HUES6 (cell line): ENCODE measurements at regions not wholly inside any gene's neighbourhood (a gene's known extent, or its start where the extent isn't known, plus 50 kb on each side); places are given as distances from the start of the nearest gene placed in this dataset.
"Not testable (repeated sequence)": the region's sequence is repeated elsewhere in the genome, so short reads cannot be mapped to it uniquely, and the experiment has no call there.

Experiments used
- H3K27ac ChIP-seq: 2 replicates; pipeline ENCODE4 v1.7.0; 2013; ENCODE audit warnings: low read depth, mild to moderate bottlenecking, low read length, inconsistent platforms
- H3K27me3 ChIP-seq: 2 replicates; pipeline ENCODE4 v1.6.1; 2013; ENCODE audit warnings: low read length; ENCODE audit not compliant: control insufficient read depth, insufficient read depth
- H3K36me3 ChIP-seq: 2 replicates; pipeline ENCODE4 v1.6.1; 2013; ENCODE audit warnings: low read length; ENCODE audit not compliant: control insufficient read depth, insufficient read depth
- H3K4me1 ChIP-seq: 2 replicates; pipeline ENCODE4 v1.6.1; 2013; ENCODE audit warnings: low read length; ENCODE audit not compliant: control insufficient read depth, insufficient read depth
- H3K4me3 ChIP-seq: 2 replicates; pipeline ENCODE4 v1.5.1; 2013; ENCODE audit warnings: low read depth, low read length
- H3K9ac ChIP-seq: one replicate; pipeline ENCODE4 v1.6.1; 2013; ENCODE audit warnings: mild to moderate bottlenecking, low read length
- H3K9me3 ChIP-seq: 2 replicates; pipeline ENCODE4 v1.6.1; 2013; ENCODE audit warnings: low read depth, low read length; ENCODE audit not compliant: control insufficient read depth, insufficient read depth

DNA sequence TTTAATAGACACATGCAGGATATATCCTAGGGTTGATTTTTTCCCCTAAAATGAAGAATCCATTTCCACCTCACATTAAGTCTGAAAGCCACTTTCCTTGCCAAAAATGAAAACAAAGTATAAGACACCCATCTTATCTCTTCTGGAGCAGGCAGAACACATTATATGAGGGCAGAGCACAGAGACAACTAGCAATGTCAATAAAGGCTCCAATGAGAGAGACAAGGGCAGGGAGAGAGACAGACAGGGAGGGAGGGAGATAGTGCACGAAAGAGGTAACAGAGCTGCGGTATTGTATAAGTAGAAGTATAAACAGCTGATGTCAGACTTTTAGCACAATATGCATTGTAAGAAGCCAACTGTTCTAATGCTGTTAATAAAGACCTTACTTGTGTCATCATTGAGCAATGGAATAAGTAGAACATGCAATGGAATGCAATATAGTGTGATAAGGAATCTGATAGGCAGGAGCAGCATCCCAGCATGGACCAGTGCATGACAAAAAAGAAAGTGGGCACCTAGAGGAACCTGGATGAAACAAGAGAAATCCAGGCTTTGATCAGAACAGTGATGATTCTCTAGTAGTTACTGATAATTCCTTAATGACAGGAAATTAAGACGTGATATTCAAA is 150.6 kb upstream of the TCF4 start:
- Histone ChIP-seq H3K4me3 (no peak overlapping the region), H3K9ac (no peak overlapping the region), H3K4me1 (no peaks in the 10 kb centered on the region), H3K9me3 (no peaks in the 10 kb centered on the region), H3K27ac (no peak overlapping the region), H3K27me3 (no peaks in the 10 kb centered on the region), H3K36me3 (no peaks in the 10 kb centered on the region)

DNA sequence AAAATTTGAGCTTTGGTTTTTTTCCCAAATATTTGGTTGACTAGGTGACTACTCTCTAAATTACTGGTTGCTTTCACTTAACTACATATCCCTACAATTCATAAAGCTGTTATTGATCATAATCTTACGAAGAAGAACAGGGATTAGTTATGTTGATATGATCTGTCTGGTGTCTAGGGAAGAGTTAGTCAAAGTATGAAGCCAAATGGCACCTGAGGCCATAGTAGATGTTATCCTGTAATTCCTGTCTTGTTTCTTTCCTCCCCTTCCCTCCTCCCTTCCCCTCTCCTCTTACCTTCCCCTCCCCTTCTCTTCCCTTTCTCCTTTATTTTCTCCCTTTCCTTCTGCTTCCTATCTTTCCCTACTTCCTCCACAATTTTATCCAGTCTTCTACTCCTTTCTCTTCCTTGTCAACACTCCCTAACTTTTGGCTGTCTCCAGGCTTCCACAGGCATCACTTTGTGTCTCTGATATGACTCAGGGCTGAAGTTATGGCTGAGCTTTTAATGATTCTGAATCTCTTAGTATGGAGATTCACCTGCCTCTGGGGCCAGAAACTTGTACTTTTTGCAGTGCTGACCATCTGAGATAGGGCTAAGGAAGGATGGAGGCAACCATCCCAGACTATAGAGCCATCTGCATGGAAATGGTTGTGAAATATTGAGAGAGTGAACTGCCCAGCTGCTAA is 149.9 kb upstream of the TCF4 start:
- no peak overlapping the region for H3K4me3 ChIP-seq
- no peak overlapping the region for H3K27ac ChIP-seq
- no peaks in the 10 kb centered on the region for H3K27me3 ChIP-seq
- H3K9me3 ChIP-seq: no peaks in the 10 kb centered on the region
- H3K36me3 ChIP-seq: no peaks in the 10 kb centered on the region
- no peak overlapping the region for H3K9ac ChIP-seq
- no peaks in the 10 kb centered on the region for H3K4me1 ChIP-seq

DNA sequence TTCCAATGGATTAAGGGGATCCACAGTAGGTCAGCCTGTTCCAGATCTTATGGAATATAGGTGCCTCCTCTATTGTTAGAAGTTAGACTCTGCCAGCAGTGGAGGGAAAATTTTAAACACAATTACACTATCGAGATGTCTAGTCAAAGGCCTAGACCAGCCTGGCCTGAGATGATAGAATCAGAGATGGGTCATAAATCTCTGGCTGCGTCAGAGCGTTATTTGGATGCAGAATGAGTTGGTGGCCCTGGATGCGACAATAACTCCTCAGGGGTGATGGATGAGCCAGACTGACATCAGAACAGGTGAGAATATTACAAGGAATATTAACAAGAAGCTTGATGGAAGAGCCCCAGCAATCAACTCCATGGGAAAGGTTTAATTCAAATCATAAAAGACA is 149.3 kb upstream of the TCF4 start:
- no peaks in the 10 kb centered on the region for H3K36me3 ChIP-seq
- no peak overlapping the region for H3K9ac ChIP-seq
- H3K27me3 ChIP-seq: no peaks in the 10 kb centered on the region
- H3K27ac ChIP-seq: no peak overlapping the region
- no peak overlapping the region for H3K4me3 ChIP-seq
- H3K9me3 ChIP-seq: no peaks in the 10 kb centered on the region
- H3K4me1 ChIP-seq: peaks cover 2% of the 10 kb centered on the region; the same call in 1 of the 2 replicates

DNA sequence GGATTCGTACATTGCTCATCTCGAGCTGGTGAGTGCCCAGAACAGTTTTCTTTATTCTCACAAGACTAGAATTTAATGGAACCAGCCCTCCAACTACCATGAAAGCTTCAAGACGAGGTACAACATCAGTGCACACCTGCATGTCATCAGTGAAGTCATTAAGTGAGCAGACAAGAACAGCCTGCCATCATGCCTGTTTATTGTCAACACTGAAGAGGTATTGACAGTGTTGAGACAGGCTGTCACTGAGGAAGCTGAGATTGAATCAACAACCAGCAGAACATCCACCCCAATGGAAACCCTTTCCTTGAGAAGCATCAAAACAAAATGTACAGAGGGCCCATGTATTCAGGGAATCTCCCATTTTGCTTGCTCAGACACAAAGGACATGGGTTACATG is 148.0 kb upstream of the TCF4 start:
- H3K27ac ChIP-seq: no peak overlapping the region
- H3K9me3 ChIP-seq: no peaks in the 10 kb centered on the region

DNA sequence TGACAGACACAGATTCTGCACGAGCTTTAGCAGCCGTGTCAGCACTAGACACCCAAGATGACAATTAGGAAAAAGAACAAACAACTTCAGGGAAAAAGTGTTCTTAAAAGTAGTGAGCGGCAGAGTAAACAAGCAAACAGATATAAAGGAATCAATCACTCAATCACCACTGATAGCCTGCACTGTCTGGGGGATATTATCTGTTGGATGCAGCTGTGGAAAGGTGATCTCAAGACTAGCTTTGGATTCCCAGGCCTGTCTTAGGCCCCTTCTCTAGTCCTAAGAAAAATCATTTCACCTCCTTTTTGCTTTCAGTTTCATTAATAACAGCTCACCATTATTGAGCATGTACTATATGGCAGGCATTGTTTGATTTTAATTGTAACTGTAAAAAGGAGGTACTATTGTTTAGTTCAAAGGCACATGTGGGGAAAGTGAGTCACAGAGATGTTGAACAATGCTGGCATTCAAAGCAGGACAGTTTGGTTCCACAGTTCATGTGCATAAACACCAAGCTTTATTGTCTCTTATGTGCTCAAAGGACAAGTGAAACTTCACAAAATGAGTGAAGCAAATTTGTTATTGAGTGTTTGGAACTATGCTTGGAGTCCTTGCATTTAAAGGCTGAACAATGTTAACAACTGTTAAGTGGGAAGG is 147.3 kb upstream of the TCF4 start:
- Histone ChIP-seq H3K4me1 (peaks cover 3% of the 10 kb centered on the region; the same call in 1 of the 2 replicates), H3K27me3 (no peaks in the 10 kb centered on the region), H3K4me3 (no peak overlapping the region), H3K27ac (no peak overlapping the region), H3K36me3 (no peaks in the 10 kb centered on the region), H3K9me3 (no peaks in the 10 kb centered on the region), H3K9ac (no peak overlapping the region)

More for the DNA sequence above, 148.0 kb upstream of the TCF4 start:
- Histone ChIP-seq H3K27me3 (no peaks in the 10 kb centered on the region), H3K9ac (no peak overlapping the region), H3K4me3 (no peak overlapping the region), H3K4me1 (peaks cover 3% of the 10 kb centered on the region; the same call in 1 of the 2 replicates), H3K36me3 (no peaks in the 10 kb centered on the region)

DNA sequence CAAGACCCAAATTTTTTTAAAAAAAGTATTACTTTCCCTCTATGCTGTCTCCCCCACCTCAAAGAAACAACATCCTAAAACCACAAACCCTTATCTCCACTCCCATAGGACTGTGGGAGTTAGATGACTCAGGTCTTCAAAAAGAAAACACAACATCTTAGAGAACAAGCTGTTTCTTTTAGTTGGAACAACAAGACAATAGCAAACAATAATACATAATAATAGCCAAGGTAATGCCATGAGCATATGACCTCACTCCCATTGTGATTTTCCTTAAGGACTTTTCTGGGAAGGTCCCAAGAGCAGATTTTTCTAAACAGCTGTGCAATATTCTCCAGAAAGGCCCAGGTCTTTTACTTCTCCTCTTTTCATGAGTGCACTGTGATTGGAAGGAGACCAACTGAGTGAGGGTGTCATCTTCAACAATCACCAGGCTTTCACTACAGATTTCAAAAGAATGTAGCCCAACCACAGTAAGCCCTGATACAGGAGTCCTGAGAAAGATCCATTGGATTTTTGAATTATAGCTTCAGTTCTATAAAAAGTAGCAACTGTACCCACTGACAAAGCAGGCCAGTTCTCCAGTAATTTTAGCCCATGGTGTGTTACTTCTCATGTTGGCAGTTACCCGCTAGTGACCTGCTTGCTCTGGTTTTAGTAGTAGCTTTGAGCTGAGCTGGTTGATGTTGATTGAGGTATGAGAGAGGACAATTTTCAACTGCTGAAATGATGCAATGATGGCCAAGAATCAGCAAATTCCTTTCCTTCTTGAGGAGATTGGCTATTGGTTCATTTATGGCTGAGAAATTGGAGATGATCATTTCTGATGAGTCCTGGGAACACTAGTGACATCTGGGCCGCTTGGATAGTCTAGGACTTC is 144.5 kb upstream of the TCF4 start:
- H3K4me1 ChIP-seq: peaks cover 6% of the 10 kb centered on the region; the same call in 1 of the 2 replicates
- H3K36me3 ChIP-seq: no peaks in the 10 kb centered on the region
- no peak overlapping the region for H3K4me3 ChIP-seq
- H3K27me3 ChIP-seq: no peaks in the 10 kb centered on the region
- H3K27ac ChIP-seq: no peak overlapping the region
- no peaks in the 10 kb centered on the region for H3K9me3 ChIP-seq
- H3K9ac ChIP-seq: no peak overlapping the region

DNA sequence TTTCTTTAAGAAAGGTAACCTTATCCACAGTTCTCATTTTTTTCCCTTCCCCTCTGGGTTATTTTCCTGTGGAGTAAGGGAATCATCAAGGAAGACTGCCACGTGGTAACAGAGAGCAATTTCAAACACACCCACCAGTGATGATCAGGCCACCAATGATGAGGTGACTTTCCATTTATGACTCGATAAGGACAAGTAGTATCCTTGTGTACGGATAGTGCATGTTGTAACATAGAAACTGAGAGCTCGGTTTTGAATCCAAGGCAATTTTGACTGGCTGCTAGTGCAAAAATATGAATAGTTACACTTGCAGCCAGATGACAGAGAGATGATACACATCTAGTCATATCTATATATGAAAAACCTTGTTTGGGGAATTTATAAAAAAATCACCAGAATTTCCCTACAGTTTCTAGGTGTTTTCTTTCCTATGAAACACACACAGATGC is 143.6 kb upstream of the TCF4 start:
- Histone ChIP-seq H3K4me1 (peaks cover 6% of the 10 kb centered on the region; the same call in 1 of the 2 replicates), H3K36me3 (no peaks in the 10 kb centered on the region), H3K27me3 (no peaks in the 10 kb centered on the region)

DNA sequence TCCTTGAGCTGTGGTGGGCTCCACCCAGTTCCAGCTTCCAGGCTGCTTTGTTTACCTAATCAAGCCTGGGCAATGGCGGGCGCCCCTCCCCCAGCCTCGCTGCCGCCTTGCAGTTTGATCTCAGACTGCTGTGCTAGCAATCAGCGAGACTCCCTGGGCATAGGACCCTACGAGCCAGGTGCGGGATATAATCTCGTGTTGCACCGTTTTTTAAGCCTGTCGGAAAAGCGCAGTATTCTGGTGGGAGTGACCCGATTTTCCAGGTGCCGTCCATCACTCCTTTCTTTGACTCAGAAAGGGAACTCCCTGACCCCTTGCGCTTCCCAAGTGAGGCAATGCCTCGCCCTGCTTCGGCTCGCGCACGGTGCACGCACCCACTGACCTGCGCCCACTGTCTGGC is 133.0 kb upstream of the TCF4 start:
- not testable (repeated sequence) for H3K9me3 ChIP-seq, H3K27me3 ChIP-seq, H3K27ac ChIP-seq, H3K36me3 ChIP-seq, H3K4me1 ChIP-seq
- peak overlapping the region; percentile 51 for H3K4me3 ChIP-seq
- peak overlapping the region; percentile 70 for H3K9ac ChIP-seq

More for the DNA sequence above, 143.6 kb upstream of the TCF4 start:
- Histone ChIP-seq H3K9me3 (no peaks in the 10 kb centered on the region), H3K4me3 (no peak overlapping the region), H3K27ac (no peak overlapping the region), H3K9ac (no peak overlapping the region)

DNA sequence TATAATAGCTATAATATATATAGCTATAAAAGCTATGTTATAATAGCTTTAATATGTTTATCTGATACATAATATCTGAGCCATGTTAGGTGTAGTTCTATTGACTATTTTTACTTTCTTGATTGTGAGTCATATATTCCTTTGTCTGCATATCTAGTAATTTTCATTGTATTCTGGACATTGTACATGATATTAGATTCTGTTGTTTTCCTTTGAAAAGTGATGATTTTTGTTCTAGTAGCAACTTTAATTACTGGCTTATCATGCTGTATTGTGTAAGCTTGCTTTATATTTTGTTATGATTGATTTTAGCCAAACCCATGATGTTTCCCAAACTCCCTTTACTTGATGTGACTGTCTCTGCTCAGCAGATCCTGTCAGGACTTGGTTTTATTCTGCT is 125.7 kb upstream of the TCF4 start:
- H3K4me3 ChIP-seq: no peak overlapping the region
- no peaks in the 10 kb centered on the region for H3K36me3 ChIP-seq
- H3K27ac ChIP-seq: no peak overlapping the region
- H3K9me3 ChIP-seq: peaks cover 10% of the 10 kb centered on the region; the same call in 1 of the 2 replicates
- H3K4me1 ChIP-seq: no peaks in the 10 kb centered on the region
- no peak overlapping the region for H3K9ac ChIP-seq
- H3K27me3 ChIP-seq: no peaks in the 10 kb centered on the region

DNA sequence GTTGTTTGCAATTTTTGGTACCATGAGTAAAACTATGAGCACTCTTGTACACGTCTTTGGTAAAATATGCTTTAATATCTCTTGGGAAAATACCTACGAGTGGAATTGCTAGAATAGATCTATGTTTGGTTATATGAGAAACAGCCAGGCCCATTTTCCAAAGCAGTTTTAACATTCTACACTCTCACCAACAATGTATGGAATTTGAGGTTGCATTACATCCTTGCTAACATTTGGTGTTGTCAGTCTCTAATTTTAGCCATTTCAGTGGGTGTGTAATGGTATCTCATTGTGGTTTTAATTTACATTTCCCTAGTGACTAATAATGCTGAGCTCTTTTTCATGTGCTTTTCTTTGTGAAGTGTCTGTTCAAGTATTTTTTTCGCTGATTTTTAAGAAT is 118.9 kb upstream of the TCF4 start:
- Histone ChIP-seq H3K9ac (no peak overlapping the region), H3K27ac (no peak overlapping the region), H3K4me1 (no peaks in the 10 kb centered on the region)

More for the DNA sequence above, 118.9 kb upstream of the TCF4 start:
- Histone ChIP-seq H3K27me3 (no peaks in the 10 kb centered on the region), H3K36me3 (no peaks in the 10 kb centered on the region), H3K4me3 (no peak overlapping the region), H3K9me3 (no peaks in the 10 kb centered on the region)
